HG03139 (cell line): ENCODE measurements at regions not wholly inside any gene's neighbourhood (a gene's known extent, or its start where the extent isn't known, plus 50 kb on each side); places are given as distances from the start of the nearest gene placed in this dataset.
"Not testable (repeated sequence)": the region's sequence is repeated elsewhere in the genome, so short reads cannot be mapped to it uniquely, and the experiment has no call there.

Experiments
- ATAC-seq: cut with Tn5 transposase; IDR thresholded peaks from one replicate; pipeline ENCODE4 v1.9.1; 2021; ENCODE audit not compliant: unreplicated experiment

DNA sequence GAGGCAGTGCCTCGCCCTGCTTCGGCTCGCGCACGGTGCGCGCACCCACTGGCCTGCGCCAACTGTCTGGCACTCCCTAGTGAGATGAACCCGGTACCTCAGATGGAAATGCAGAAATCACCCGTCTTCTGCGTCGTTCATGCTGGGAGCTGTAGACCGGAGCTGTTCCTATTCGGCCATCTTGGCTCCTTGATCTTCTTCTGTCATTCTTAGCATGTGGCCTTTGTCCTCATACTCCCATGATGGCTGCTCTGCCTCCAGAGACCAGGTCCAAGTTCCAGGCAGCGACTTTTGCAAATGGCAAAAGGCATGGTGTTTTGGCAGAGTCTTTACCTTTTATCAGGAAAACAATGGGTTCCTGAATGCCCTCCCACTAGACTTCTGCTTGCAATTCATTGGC lies 102.6 kb upstream of the SKOR2 start:
- ATAC-seq = not testable (repeated sequence)

DNA sequence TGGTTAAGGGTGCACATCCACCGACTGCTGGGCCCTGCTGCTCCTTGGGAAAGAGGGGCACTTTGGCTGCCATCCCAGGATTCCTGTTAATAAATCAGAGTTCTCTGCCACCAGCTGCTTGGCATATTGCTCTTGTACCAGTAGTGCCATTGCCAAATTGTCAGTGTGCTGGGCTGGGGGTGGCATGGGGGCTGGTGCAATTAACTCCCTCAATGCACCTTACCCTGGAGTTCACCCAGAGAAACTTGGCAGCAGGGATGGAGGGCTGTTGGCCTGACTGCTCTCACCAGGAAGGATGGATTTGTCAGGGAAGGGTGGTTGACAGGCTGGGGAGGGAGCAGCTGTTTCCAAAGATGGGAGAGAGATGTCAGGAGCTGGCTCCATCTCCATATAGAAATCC lies 94.6 kb upstream of the SKOR2 start:
- no peak for ATAC-seq

DNA sequence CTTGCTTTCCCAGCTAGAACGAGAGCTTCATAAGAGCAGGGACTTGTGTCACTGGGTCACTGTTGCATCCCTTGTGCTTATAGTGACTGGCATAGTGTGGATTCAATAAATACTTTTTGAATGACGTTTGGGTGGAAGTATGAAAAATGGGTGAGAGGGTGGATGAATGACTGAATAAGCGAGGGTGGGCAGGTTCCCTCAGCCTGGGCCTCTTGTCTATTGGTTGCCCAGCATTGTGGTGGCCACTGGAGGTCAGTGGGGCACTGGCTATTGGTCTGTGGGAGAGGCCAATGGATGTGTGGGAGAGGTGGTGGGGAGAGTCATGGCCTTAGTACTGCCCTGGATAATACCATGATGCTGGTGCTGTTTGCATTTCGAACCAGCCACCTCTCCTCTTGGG lies 93.8 kb upstream of the SKOR2 start:
- no peak for ATAC-seq

DNA sequence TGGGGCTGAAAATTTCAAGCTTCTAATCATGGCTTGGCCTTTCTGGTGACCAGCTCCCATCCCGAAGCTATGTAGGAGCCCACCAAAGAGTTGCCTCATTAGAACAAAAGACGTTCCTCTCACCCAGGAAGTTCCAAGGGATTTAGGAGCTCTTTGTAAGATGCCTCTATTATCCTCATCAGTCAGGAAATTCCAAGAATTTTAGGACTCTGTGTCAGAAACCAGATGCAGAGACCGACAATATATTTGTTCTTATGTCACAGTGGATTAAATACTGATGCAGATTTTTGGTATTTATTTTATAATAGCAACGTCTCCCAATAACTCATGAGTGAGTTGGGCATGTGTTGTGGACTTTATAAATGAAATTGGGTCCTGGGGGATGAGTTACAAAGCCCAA lies 91.8 kb upstream of the SKOR2 start:
- ATAC-seq = no peak

DNA sequence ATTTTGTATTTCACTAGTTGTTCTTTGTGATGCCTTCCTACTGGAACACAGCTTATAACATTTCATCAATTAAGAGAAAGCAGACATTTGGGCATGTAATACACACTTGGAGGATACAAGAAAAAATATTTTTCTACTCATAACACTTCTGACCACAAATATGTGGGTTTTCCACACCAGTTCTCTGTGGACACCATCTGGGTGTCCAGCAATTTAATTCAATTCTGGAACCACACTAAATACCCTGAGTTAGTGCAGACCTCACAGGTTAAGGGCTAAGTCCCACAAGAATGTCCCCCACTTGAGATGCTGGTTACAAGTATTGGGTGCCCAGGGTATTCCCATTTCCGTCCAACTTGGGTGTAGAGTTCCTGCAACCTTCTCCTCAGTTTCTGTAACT lies 91.1 kb upstream of the SKOR2 start:
- no peak for ATAC-seq

DNA sequence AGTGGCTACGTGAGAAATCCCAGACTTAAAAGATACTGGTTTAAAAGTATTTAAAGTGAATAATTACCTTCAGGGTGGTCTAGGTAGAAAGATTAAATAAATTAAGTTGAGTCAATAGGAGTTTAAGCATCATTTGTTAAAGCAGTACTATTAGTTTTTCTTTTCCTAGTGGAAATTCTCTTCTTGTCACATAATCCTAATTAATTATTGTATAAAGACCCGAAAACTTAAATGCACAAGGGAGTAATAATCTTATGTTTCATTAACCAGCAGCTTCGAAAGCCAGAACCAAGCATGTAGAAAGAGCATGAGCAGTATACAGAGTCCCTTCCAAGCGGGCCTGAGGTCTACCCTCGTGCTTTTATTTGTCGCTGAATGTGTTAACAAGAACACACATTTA lies 90.2 kb upstream of the SKOR2 start:
- ATAC-seq = no peak

DNA sequence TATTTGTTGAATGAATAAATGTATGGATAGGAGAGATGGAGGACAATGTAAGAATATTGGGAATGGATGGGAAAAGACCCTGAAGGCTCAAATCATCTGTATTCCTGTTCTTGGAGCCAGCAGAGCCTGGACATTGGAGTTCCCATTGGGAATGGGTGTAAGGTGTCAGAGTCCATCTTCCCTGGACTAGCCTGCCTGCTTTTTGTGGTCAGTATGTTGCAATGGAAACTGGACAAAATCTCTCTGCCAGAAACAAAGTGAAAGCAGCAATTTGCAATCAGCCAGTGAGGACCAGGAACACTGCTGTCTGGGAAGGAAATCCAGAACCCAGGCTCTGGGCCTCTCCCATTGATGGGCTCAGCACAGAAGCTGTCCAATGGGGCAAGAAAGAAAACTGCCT lies 83.5 kb upstream of the SKOR2 start:
- ATAC-seq = no peak

DNA sequence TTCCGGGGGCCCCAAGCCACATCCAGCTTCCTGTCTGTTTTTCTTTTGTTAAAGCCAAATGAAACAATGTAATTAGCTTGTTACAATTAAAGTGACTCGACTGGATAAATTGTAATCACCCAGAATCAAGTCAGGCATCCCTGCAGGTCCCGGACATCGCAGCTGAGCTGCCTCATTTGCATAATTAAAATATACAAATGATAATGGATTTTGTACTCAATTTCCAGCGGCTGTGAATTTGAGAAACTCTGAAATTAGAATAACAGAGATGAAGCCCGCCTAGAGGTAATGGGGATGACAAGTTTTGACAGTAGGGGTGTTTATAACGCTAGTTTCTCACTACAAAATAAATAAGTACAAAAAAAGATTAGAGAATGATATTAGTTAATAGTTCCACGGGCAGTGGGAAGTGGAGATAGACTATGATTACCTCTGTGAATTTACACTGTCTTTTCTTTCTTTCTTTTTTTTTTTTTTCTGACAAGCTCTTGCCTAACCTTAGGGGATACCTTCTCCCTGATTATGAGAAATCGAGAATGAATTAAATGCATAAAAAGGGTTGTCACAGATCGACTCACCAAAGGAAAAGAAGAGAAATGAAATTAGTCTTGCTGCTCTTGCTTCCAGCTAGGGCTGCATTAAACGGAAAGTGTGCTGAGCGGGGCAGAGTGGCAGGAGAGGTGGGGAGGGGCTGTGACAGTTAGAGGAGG lies 82.6 kb upstream of the SKOR2 start:
- ATAC-seq = no peak

DNA sequence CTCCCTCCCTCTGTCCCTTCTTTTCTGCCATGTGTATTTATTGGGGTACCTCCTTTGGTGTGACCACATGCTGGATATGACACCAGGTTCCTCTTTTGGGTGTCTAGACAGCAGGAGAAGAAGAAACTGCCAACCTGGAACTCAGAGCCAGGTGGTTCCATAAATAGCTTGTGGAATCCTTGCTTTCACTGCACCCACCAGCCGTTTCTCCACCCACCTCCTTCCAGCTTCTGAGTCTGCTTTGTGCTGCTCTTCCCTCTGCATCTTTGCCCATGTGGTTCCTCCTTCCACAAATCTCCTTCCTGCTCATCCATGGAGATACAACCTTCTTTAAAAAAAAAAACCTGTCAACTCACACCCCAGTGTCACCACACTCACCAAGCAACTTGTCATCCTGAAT lies 80.2 kb upstream of the SKOR2 start:
- no peak for ATAC-seq

DNA sequence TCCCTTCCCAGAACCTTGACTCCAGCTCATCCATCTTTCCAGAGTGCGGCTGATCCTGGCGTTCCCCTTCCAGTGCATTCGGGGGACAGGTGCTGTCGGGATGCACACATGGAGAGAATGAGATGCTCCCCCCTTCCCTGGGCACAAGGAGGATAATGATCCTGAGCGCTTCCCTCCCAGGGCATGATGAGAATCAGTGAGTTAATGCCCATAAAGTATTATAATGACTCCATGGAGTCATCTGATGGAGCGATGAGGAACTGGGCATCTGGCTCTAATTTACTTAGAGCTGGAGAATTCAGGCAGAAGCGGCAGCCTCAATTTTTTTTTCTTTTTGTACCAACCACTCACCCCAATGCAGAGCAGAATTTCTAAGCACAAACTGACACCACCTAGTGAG lies 79.6 kb upstream of the SKOR2 start:
- ATAC-seq = no peak

DNA sequence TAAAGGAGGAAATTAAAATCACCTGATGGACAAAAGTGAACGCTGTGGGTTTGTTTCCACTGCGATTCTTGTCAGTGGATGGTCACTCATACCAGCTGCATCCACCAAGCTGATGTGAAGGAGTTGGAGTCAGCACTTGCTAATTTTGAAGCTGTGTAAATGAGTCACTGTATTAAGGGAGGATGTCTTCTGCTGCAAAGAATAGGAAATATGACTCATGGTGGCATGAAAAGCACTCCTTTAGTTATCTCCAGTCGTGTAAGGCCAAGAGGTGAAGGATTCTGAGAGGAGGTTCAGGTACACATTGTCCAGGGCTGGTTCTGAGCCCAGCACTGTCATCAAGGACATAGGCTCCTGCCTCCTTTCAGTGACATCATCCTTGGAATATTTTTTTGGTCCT lies 71.7 kb upstream of the SKOR2 start:
- ATAC-seq = no peak

DNA sequence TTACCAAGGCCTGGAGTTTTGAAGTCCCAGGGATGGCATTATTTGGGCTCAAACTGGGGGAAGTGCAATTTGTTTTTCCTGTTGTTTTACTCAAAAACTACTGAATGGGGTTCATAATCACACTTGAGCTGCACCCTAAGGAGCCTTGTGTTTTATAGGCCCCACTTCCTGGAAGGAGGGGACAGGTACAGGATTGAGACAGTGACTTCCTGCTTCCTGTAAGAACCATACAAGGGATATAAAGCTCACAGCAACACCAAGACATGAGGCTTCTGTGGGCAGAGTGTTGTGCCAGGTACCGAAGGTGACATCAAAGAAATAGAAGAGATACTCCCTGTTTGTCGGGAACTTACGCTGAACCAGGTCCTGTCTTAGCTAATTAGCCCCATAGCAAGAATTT lies 70.4 kb upstream of the SKOR2 start:
- ATAC-seq = no peak

DNA sequence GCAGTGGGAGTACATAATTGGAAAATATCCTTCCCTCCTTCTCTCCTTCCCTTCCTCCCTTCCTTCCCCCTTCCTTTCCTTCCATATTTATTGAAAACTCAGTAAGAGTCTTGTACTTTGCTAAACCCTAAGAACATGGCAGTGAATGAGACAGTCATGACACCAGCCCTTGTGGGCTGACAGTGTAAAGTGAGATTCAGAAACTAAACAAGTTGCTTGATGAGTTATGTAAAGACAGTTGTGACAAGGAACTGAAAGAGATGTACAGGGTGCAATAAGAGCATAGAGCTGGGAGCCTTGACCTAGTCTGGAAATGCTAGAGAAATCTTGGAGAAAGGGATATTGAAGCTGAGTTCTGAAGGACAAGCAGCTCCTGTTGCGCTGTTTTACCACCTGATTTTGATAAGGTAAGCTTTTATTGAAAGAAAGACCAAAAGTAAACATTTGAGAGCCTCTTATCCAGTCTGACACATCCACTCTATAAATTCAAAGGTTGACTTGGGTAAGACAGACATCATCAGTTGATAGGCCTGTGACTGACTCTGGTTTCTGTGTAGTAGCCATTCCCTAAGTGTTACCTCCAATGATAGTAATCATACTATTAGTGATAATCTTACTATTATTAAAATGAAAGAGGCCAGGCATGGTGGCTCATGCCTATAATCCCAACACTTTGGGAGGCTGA lies 66.5 kb upstream of the SKOR2 start:
- no peak for ATAC-seq

DNA sequence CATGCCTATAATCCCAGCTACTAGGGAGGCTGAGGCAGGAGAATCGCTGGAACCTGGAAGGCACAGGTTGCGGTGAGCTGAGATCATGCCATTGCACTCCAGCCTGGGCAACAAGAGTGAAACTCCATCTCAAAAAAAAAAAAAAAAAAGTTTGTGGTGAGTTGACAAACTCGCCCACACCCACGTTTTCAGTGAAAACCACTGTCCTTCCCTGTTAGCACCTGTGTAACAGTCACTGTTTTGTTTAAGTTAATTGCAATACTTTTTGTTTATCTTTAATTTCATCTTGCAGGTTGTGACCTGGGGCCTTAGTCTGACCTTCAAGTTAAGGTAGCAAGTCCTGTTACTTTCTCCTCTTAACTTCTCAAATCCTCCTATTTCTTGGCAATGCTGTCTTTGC lies 65.5 kb upstream of the SKOR2 start:
- ATAC-seq = no peak

DNA sequence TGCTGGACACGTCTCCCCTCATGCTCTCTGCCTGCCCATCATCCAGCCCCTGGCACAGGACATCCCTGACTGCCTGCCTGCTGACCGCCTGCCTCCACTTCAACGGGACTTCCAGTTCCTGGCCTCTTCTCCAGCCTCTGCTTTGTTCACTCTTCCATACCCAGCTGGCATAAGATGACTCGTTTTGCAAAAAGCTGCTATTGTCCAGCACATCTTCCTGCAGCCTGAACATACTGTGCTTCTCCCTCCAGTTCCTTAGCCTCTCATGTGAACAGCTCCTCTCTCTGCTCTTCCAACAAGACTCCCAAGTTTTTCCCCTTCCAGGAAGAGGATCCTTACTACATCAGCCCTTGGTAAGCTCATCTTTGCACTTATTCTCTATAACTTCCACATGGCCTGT lies 62.4 kb upstream of the SKOR2 start:
- no peak for ATAC-seq

DNA sequence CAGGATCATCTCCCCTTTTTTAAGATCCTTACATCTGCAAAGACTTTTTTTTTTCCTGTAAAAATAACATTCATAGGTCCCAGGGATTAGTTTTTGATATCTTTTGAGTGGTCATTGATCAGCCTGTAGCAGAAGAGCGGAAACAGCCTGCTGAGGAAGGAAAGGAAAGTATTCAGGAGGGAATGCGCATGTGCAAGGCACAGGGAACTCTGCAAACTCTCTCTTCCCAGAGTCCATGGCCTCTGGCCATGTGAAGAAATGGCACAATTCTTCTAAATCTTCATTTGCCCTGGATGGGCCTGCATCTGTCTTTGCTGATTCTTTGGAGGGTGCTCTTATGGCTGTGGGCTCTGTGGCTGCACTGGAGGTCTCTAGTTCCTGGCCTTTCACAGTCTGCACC lies 60.1 kb upstream of the SKOR2 start:
- no peak for ATAC-seq
